ENCODE measurements at regions not wholly inside any gene's neighbourhood (a gene's known extent, or its start where the extent isn't known, plus 50 kb on each side); places are given as distances from the start of the nearest gene placed in this dataset.

DNA sequence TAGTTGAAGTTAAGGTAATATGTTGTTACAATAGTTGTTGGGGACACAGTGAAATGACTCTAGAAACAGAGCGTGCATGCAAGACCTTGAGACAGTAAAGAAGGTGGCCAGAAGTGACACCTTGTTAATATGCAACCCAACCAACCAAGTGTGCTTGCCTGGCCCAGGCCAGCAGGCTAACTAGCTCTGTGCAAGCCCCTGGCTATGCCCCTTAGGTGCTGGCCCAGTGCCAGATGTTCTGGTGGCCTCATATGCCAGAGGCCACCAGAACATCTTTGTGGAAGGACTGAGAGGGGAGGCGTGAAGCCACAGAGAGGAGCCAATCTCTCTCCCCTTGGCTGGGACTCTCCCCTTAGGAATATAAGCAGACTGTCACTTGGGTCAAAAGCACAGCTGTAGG, 111.2 kb upstream of the JUN start:
- DNase-seq: no peak

DNA sequence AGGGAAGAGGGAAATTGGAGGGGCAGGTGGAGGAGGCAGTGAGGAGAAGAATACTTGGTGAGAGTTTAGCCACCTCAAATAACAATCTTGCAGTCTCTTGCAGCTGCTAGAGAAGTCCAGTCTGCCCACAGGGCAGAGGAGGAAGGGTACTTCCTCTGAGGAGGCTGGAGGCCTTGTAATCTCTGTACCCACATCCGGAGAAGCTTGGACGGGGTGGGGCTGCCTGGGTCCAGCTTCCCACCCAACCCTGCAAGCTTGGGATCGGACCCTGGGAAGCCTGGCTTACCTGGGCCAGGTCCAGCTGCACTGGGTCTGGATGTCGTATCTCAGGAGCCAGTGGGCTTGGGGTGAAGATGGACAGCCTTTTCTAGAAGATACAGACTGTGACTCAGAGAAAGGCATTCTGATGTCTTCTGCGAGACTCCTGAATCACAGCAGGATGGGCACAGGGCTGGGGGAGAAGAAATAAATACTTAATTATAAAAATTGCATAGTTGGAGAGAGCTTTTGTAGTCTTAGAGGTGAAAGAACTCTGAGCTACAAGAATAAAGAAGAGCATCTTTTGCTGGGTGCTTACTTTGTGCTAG, 111.8 kb upstream of the JUN start:
- no peak for DNase-seq

DNA sequence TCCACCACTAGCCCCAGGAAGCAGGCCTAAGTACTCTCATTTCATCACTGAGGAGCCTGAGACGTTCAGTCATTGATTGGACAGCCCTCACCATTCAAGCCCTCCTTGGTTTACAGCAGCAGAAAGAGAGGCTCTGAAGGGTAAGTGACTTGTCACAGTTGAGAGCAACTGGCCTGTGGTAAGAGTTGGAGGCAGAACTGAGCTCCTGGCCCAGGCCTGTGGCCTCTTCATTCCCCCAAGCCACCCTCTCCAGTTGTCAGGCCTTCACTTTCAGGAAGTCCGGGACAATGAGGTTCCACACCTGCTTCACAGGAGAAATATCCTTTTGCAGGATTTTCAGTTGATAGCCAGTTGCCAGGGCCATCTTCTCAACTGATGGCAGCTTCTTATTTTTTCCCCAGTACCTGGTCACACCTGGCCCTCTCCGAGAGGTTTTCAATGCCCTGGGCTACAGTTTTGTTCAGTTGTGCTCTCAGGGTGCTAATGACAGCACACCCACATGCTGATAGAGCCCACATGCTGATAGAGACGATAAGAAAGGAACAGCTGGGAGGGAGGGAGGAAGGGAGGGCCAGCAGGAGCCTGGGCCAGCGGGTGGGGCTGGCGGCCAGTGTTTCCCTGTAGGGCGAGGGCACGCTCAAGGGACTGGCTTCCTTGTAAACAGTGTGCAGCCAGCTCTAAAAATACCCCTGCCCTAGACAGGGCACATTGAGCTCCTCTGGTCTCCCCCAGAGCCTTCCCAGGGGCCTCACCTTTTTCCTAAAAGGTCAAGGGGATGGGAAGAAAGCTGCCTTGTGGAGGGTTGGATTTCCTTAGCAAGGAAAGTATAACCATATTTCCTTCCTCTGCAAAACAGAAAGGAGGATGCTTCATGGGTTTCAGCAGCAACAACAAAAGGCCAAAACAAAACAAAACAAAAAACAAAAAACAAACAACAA, 112.7 kb upstream of the JUN start:
- no peak for DNase-seq

DNA sequence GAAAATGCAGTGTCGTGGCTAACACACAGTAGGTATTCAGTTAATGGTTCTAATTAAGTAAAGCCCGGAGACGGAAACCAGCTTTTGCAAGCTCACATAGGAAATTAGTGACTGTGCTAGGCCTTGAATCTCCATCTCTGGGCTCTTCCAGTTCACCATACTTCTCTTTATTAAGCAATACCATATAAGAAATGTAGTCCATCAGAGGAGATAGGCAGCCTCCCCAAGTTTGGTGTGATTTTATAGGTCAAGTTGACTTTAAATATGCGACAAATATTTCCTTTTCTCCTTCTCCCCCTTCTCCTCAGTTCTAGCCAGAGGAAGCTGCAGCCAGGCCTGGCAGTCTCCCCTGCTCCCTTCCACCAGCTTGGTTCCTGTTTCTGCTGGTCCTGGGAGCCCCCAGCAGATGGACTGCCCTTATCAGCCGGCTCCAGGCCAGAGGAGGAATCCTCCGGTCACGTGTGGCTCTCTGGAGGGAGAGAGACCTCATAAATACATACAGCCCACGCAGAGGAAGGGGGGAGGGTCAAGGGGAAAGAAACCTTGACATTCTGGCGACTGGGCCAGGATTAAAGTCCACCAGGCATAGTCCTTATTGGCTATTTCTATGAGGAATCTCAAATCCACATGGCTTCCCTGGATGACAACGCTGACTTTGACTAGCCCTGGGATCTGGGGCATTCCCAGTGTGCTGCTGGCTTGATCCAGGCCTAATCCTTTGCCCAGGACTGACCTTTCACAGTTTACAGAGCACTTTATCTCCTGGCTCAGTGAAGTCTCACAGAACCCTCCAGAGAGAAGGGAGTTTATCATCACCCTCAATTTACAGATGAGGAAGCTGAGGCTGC, 115.1 kb upstream of the JUN start:
- no peak for DNase-seq

DNA sequence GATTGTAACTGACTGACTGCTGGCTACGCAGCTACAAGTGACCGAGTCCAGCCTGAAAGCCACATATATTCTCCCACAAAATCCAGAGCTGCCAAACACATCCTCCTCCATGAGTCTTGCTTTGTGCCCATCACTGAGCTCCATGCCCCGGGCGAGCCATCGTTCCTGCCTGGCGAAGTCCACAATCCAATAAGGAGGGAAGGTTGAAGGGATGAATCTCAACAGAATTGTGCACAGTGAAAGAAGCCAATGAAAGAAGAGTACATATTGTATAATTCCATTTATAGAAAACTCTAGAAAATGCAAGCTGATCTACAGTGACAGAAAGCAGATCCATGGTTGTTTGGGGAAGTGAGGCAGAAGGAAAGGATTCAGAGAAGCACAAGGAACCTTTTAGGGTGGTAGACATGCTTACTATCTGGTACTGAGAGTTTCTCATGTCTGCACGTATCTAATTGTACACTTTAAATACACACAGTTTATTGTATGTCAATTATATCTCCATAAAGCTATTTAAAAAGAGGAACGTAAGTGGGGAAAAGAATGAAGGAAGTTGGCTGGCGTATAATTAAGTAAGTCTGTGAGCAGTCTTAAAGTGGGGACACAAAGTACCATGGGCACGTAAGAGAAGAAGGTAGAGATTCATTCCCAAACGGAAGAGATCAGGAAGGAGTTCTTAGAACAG, 115.9 kb upstream of the JUN start:
- no peak for DNase-seq

DNA sequence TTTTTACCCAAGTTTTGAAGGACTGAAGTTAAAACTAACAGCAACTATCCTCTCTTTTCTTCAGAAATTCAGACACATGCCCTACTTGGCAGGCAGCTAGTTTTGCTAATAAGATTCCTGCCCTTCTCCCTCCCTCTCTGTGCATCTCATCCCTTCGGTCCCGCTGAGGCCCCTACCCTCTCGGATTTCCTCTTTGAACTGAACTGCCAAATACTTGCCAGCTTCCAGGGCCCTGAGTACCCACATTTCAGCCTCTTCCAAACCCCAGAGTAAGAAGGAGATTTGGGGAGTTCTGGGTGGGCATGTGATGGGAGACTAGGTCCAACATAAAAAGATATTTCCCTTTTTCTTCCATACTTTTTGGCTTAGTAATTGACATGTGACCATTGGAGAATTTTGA, 116.5 kb upstream of the JUN start:
- DNase-seq: no peak

DNA sequence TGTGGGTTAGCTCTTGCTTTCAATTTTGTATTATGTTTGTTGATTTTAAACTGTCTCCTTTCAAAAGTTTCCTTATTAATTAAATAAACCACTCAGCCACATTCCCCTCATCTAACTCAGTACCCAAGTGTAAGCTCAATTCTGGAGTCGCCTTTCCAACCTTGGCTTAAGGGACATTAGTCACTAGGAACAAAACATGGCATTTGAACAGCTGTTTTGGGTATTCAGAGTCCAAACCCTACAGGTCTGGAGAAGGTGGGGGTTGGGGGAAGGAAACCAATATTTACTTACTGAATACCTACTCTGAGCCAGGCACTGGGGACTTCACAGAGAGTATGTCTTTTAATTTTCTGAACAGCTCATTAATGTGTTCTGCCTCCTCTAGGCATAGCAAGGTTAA, 117.2 kb upstream of the JUN start:
- DNase-seq: no peak

DNA sequence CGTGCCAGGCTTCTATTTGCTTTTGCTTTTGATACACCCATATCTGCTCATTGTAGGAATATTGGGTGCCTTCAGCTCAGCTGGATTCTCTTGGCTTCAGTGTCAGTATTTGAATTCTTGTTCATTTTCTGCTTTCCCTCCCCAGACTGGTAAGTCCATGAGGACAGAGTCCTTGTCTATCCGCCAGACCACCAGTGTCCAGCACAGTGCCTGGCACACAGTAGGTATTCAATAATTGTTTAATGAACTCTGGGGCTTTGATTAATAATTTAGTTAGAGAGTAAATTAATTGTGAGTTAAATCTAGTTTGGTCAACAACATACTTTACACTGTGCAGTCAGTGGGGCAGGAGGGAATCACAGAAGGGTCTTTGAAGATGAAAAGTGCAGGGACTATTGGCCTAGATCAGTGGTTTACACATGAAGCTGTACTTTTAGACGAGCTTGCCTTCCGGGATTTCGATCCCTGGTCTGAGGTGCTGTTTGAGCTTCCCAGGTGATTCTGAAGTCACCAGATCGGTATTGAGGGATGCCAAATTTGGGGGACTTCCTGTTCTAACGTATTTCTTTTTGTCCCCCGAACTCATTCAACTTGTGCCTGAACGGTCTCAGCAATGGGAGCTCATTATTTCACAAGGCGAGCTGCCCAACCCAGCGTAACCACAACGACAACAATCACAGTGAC, 119.1 kb upstream of the JUN start:
- DNase-seq: no peak

DNA sequence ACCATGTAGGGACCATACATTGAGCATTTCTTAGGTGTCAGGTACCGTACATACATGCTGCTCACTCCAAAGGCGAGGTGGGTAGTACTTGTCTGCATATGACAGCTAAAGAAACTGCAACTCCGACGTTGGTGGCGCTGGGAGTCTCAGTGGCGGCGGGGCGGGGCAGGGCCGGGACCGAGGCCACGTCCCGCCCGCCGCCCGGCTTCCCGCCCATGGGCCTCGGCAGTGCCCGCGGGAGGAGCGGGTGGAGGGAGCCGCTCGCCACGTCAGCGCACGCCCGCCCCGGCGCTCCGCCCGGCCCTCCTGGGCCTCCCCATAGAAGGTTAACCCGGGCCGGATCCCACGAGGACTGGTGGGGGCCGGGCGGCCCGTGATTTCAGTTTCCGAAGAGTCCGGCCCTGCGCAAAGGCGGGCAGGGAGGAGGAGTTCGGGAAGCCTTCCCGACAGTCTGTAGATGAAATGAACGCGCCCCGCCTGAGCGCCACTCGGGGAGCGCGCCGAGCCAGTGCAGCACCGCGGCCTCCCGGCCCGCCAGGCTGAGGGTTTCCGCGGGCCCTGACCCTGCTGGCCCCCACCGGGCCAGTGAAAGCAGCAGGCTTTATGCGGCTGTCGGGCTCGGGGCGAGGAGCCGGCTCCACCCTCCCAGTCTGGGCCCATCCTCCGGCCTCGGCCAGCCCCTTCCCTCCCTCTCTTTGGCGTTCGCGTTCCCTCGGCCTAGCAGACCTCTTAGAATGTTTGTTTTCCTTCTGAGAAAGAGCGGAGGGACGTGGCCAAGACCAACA, 119.9 kb upstream of the JUN start:
- DNase-seq: peak; percentile 16 to 57 (median 37)

DNA sequence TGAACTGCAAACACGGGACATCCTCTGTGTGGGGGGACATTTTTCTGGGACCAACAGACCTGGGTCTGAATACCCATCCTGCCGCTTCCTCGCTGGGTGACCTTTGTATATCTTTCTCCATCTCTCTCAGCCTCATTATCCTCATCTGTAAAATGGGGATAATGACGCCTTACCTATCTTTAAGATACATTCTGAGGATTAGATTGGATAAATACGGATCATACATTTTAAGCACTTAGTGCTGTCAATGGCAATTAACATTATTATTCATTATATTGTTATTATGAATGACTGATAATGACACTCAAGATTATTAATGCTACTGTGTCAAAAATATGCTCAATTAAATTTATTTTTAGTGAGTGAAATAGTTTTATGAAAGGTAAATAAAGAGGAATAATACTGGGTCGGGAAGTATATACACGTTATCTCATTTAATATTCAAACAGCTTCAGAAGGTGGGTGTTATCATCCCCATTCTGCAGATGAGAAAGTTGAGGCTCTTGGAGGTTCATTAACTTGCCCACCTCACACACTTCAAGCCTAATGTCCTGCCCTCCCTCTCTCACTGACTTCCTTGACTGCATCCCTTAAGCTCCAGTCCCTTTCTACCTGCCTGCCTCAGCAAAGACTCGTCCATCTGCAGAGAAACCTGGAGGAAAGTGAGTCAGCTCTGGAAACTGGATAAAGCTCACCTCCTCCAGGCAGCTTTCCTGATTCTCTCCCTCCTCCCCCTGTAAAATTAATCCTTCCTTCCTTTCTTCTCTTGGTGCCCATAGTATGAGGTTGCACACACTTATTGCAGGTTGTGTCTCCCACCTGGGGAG, 120.7 kb upstream of the JUN start:
- DNase-seq: no peak

DNA sequence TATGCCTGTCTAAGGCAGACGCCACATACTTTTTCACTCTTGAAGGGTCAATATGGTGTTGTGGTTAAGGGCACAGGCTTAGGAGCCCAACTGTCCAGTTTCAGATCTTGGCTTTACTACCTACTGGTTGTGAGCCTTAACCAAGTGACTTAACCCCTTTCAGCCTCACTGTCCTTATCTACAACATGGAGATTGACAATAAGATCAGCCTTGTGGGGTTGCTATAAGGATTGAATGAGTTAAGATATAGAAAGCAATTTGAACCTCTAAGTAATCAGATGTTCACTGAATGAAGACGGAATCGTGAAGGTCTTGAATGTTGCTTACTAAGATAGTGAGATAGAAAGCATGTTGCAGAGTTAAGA, 121.3 kb upstream of the JUN start:
- DNase-seq: no peak

DNA sequence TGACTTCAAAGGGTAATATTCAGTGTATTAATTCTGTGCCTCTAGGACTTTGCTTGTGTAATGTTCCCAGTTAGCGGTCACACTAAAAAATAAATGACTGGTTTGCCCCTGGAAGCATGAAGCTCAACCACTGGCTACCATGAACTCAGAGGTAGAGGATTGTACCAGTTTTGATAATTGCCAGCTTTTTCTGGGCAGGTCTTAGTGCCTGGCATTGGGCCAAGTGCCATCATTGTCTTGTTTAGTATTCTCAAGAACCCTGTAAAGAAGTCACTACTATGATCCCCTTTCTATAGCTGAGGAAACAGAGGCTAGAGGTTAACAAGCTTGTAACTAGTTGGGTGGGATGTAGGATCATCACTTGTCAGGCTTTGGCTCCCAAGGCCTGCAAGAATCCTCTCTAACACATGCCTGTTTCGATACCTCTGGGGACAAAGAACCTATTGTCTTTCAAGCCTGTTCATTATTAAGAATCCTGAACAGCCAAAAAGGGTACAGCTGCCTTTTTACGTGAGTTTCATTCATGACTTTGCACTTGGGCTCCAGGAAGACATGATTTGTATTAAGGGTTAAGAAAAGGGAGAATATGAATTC, 121.9 kb upstream of the JUN start:
- DNase-seq: no peak

DNA sequence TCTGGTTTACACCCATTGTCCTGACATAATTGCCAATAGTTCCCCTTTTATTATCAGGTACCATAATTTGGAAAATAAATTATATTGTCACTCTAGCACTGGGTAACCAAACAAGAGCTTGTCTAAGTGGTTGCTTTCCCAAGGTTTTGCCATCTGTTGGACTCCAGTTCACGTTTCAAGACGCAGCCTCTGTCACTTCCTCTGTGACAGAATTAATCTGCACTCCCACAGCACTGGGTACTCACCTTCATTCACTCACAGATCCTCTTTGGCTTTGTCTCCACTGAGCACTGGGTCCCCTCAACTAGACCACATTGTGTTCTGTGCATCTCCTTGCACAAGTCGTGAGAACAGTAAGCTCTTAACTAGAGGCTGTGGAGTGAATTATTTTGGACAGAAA, 123.6 kb upstream of the JUN start:
- DNase-seq: no peak

DNA sequence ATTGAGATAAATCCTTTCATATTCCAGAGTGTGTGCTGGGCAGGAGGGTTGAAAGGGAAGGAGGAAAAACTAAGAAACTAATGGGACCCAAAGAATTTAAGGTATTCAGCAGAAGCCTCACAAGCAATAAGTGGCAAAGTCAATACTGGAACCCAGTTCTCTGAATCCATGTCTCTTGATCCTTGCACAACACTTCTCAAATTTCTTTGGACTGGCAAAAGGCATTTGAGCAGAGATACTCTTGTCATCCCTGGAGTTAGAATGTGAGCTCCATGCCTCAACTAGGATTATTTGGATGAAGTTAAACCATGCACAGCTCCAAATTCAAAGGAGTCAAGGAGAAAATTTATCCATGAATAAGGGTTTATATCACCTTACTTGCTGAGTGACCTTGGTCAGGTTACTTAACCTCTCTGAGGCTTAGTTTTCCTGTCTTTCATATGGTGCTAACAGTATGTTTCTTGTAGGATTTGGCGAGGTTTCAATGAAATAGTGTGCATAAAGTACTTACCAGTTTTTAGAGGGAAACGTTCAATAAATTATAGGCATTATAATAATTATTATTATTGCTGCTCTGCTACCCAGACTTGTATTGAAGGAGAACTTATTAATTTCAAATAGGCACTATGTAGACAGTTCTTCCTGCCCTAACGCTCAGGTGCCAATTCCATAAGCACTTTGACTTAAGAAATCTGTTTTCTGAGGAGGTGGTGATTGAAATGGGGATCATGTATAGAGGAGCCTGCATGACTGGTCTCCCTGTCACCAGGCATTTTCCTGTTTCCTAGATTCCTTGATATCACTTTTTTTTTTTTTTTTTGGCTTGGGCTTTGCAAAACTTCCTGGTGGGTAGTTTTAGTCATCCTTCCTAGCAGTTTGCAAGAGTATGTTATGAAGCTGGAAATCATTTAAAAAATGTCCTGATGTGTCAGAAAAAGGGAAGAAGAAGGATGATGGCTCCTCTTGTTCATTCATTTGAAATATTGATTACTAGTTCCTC, 125.0 kb upstream of the JUN start:
- DNase-seq: no peak

DNA sequence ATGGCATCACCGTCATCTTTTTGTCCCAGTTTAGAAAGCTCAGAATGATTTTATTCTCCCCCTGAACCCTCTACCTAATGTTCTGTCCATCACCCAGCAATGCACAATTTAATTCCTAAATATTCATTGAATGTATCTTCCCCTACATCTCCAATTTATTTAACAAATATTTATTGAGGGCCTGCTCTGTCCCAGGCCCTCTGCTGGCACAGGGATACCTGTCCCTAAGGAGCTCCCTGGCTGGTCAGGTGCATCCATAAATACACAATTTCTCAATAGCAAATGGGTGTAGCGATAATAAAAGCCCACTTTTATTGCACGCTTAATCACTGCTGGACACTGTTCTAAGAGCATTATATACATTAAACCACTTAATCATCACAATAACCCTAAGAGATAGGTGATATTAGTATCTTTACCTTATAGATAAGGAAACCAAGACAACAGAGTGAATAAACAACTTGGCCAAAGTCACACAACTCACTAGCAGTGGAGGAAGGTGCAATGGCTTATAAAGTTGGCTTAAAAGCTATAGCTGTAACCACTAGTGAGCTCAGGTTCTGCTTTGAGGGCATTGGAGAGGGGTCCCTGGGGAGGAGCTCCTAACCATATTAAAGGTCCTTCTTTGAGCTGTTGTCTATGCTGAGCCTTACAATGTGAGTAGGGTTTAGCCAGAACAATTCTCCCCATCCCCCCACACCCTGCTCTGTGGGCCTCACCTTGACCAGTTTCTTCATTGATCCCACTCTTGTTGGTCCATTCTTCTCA, 126.3 kb upstream of the JUN start:
- DNase-seq: no peak

DNA sequence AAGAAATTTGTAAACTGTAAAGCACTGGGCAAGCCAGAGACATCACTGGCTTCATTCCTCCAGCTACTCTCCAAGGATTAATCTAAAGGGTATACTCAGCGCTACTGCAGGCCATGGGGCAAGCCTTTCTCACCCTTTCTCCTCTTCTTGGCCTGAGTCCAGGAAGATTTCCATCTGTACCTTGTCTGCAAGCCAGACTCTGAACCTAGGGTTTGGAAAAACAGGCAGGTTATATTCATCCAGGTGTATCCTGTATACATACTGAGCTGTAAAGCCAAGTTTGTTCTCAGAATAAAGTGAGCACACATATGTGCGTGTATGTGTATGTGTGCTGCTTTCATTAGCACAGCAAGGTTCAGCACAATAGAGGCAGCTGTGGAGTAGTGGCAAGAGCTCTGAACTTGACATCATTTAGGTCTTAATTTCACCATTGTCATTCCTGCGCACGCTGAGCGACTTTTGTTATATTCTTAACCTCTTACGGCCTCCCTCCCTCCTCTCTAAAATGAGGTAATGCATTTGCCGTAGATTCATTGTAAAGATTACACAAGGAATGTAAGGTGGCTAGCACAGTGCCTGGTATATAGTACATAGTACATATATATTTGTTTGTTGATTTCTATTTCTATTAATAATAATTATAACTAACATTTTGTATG, 128.1 kb upstream of the JUN start:
- no peak for DNase-seq

DNA sequence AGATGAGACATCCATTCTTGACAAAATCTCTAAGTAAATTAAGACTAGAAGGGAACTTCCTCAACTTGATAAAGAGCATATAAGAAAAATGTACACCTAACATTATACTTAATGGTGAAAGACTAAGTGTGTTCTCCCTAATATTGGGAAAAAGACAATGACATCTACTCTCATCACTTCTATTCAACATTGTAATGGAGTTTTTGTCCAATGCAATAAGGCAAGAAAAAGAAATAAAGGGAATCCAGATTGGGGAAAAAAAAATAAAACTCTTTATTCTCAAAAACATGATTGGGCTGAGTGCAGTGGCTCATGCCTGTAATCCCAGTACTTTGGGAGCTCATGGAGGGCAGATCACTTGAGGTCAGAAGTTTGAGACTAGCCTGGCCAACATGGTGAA, 131.1 kb upstream of the JUN start:
- no peak for DNase-seq

DNA sequence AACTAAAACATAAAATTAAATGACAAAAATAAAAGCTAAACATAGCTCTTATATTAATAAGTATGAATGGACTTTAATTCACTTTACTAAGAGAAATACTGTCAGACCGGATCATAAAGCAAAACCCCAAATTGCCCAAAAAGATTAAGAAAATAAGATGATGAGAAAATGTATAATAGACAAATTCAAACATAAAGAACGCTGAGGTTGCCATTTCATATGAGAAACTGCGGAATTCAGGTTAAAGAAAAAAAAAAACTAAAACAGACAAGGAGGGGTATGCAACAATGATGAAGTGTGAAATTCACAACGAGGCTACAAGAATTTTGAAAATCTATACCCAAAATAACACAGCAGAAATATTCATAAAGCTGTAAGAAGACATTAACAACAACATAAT, 133.6 kb upstream of the JUN start:
- no peak for DNase-seq

Measured in activated naive CD4-positive, alpha-beta T cell (primary cell).